Gastrocnemius medialis (tissue), 4 donors: ENCODE measurements at regions not wholly inside any gene's neighbourhood (a gene's known extent, or its start where the extent isn't known, plus 50 kb on each side); places are given as distances from the start of the nearest gene placed in this dataset.

ENCODE experiments used
- CTCF ChIP-seq, 5 experiments: fragments of 450-650 bp in 3 of 5; fragments of 200-600 bp in 2 of 5; sonication (generic) in 2 of 5; IDR thresholded peaks in 4 of 5; conservative IDR thresholded peaks in 1 of 5; 1 replicate in 4 of 5; 2 replicates in 1 of 5; pipeline ENCODE4 v1.5.1; 2016 to 2019; ENCODE audit warnings: antibody characterized with exemption in 5 of 5, mild to moderate bottlenecking in 3 of 5, moderate library complexity in 3 of 5
- POLR2A ChIP-seq, 2 donors: fragments of 450-650 bp; IDR thresholded peaks; one replicate each; pipeline ENCODE4 v1.6.1; 2017; ENCODE audit warnings: antibody characterized with exemption in 2 of 2, mild to moderate bottlenecking in 2 of 2, moderate library complexity in 2 of 2

- TF ChIP-seq CTCF (IDR thresholded peaks at IDR 0.05 in 4 of 5, conservative IDR thresholded peaks at IDR 0.05 in 1 of 5) = no peak
- no peak for TF ChIP-seq POLR2A (IDR thresholded peaks at IDR 0.05)
These were observed 316.5 kb downstream of the CYP26B1 start for GRCh38 chr2:71831193-71831577.
